Panc1 (cell line): ENCODE measurements at regions not wholly inside any gene's neighbourhood (a gene's known extent, or its start where the extent isn't known, plus 50 kb on each side); places are given as distances from the start of the nearest gene placed in this dataset.

Experiments
- ATAC-seq: fragments of 200-7000 bp; cut with Tn5 transposase; 2 replicates; pipeline ENCODE4 v1.9.1; 2020; ENCODE audit warnings: mild to moderate bottlenecking, moderate library complexity
- BruUV-seq: library from RNA; stranded (reverse); fragments of 400-500 nt; replicated peaks from 2 replicates; lab custom pipeline; 2021; lab: Mats Ljungman, UMichigan
- CTCF ChIA-PET: fragments of 300-600 bp; sonication (Branson Sonifier 250); formaldehyde crosslinking; loops from one replicate; lab custom pipeline; 2022; ENCODE audit warnings: antibody characterized with exemption; lab: Charles Lee
- POLR2A ChIA-PET: fragments of 300-600 bp; sonication (Branson Sonifier 250); formaldehyde crosslinking; loops from one replicate; lab custom pipeline; 2022; ENCODE audit warnings: antibody characterized with exemption; lab: Charles Lee
- DNase-seq: peaks from one replicate; pipeline ENCODE4 v3.0.0-alpha.2; 2010; ENCODE audit warnings: low read depth, low spot score
- H3K27ac ChIP-seq: 2 replicates; pipeline ENCODE4 v1.5.1; 2011; ENCODE audit warnings: mild to moderate bottlenecking, low read length, inconsistent platforms
- H3K27me3 ChIP-seq: fragments of 200-500 bp; sonication (Bioruptor generic); 2 replicates; pipeline ENCODE4 v1.6.0; 2014; ENCODE audit warnings: low read length, inconsistent platforms; ENCODE audit not compliant: control insufficient read depth, insufficient read depth
- H3K36me3 ChIP-seq: fragments of 200-500 bp; sonication (Bioruptor generic); 2 replicates; pipeline ENCODE4 v1.5.1; 2014; ENCODE audit warnings: inconsistent platforms, mild to moderate bottlenecking, low read length, moderate library complexity; ENCODE audit not compliant: control insufficient read depth, insufficient read depth
- H3K4me1 ChIP-seq: 2 replicates; pipeline ENCODE4 v1.5.1; 2011; ENCODE audit warnings: inconsistent platforms, mild to moderate bottlenecking, low read length, moderate library complexity; ENCODE audit not compliant: control insufficient read depth, insufficient read depth
- H3K4me3 ChIP-seq, 2 experiments: 2 replicates each; pipeline ENCODE4 v1.5.1; 2011 to 2012; ENCODE audit warnings: low read depth in 2 of 2, low read length in 2 of 2, mild to moderate bottlenecking in 2 of 2, inconsistent platforms in 1 of 2, moderate library complexity in 1 of 2
- H3K9me3 ChIP-seq: fragments of 200-500 bp; sonication (Bioruptor generic); 2 replicates; pipeline ENCODE4 v1.5.1; 2014; ENCODE audit warnings: low read depth, mild to moderate bottlenecking, inconsistent platforms, low read length, moderate library complexity; ENCODE audit not compliant: control insufficient read depth, insufficient read depth
- CTCF ChIP-seq: fragments of 450-650 bp; IDR thresholded peaks from 2 replicates; pipeline ENCODE4 v1.5.1; 2017; ENCODE audit warnings: mild to moderate bottlenecking
- POLR2AphosphoS5 ChIP-seq: IDR thresholded peaks from 2 replicates; pipeline ENCODE4 v1.6.1; 2012; ENCODE audit warnings: mild to moderate bottlenecking, low read depth, low read length, moderate library complexity
- REST ChIP-seq, 2 experiments: IDR thresholded peaks; 2 replicates each; pipeline ENCODE4 v1.6.1; 2011 to 2012; ENCODE audit warnings: low read depth in 2 of 2, control low read depth in 1 of 2, low read length in 1 of 2, mild to moderate bottlenecking in 1 of 2, moderate library complexity in 1 of 2; ENCODE audit not compliant: insufficient read depth in 1 of 2
- SIN3A ChIP-seq: IDR thresholded peaks from 2 replicates; pipeline ENCODE4 v1.6.1; 2012; ENCODE audit warnings: low read depth, mild to moderate bottlenecking, low read length, moderate library complexity, borderline replicate concordance; ENCODE audit not compliant: insufficient read depth
- TCF7L2 ChIP-seq: IDR thresholded peaks from 2 replicates; pipeline ENCODE4 v1.6.1; 2011; ENCODE audit warnings: mild to moderate bottlenecking, low read depth, low read length, inconsistent platforms
- in situ Hi-C: cut with HindIII; loops from 2 replicates; pipeline ENCODE4 v1.10.0; 2016; ENCODE audit warnings: low sequenced_read_pairs, low pct_unique_long_range_greater_than_20kb
- intact Hi-C: fragments of 100-400 bp; cut with micrococcal nuclease; formaldehyde crosslinking; loops from one replicate; pipeline ENCODE4 v1.10.0; 2022; ENCODE audit not compliant: unreplicated experiment

- in situ Hi-C loops: no loop called here
- intact Hi-C loops: no loop called here
These were observed 61.5 kb upstream of the AMOT start for GRCh38 chrX:112901869-112902725.

GRCh38 chrX:112896051-112896450, 55.4 kb upstream of the AMOT start:
- CTCF ChIA-PET: interaction anchor here (0.6 kb wide), 1 partner anchor 1122 kb away, joined by 3 read pairs; no protein-coding TSS in a partner anchor
- no peak overlapping the region for H3K4me3 ChIP-seq
- POLR2A ChIA-PET: no interaction called here
- ATAC-seq (no peak), DNase-seq (no peak)
- no peak for TF ChIP-seq POLR2AphosphoS5
- TF ChIP-seq CTCF: no peak
- TF ChIP-seq TCF7L2: no peak
- in situ Hi-C loops (no loop called here), intact Hi-C loops (no loop called here)
- H3K9me3 ChIP-seq: no peaks in the 10 kb centered on the region
- BruUV-seq: no TSS peak
- no peak overlapping the region for H3K27ac ChIP-seq
- no peaks in the 10 kb centered on the region for H3K27me3 ChIP-seq
- no peaks in the 10 kb centered on the region for H3K36me3 ChIP-seq
- H3K4me1 ChIP-seq: no peaks in the 10 kb centered on the region

More at GRCh38 chrX:112901869-112902725, 61.5 kb upstream of the AMOT start:
- TF ChIP-seq REST (IDR thresholded peaks at IDR 0.05; ENCODE audit: insufficient read depth in 1 of 2, low read depth in 2 of 2, low read length in 1 of 2): no peak
- TF ChIP-seq POLR2AphosphoS5: no peak
- TF ChIP-seq TCF7L2: no peak
- no peak for TF ChIP-seq SIN3A
- TF ChIP-seq CTCF: no peak
- ATAC-seq: no peak
- Histone ChIP-seq H3K36me3 (no peaks in the 10 kb centered on the region), H3K9me3 (no peaks in the 10 kb centered on the region), H3K27ac (no peak overlapping the region), H3K4me3 (no peak overlapping the region), H3K27me3 (no peaks in the 10 kb centered on the region), H3K4me1 (no peaks in the 10 kb centered on the region)
- ChIA-PET POLR2A (no interaction called here), CTCF (no interaction called here)
- no TSS peak for BruUV-seq
- no peak for DNase-seq
